Keratinocyte (primary cell): ENCODE measurements at regions not wholly inside any gene's neighbourhood (a gene's known extent, or its start where the extent isn't known, plus 50 kb on each side); places are given as distances from the start of the nearest gene placed in this dataset.

Experiments
- DNase-seq: peaks from one replicate; pipeline ENCODE4 v3.0.0-alpha.2; 2011; ENCODE audit warnings: low read depth, missing footprints, low spot score
- FAIRE-seq: peaks from 2 replicates; lab custom pipeline; 2011; peaks lifted over from hg19 to GRCh38; lab: Jason Lieb, UNC
- H2AFZ ChIP-seq: 2 replicates; pipeline ENCODE4 v1.6.0; 2012; ENCODE audit warnings: low read length, control low read depth, inconsistent platforms; ENCODE audit not compliant: control insufficient read depth
- H3K27ac ChIP-seq: 2 replicates; pipeline ENCODE4 v1.5.1; 2011; ENCODE audit warnings: low read length; ENCODE audit not compliant: control insufficient read depth, insufficient read depth
- H3K27me3 ChIP-seq: 3 replicates; pipeline ENCODE4 v1.6.0; 2011; ENCODE audit warnings: low read length; ENCODE audit not compliant: control insufficient read depth, insufficient read depth; ENCODE audit errors: extremely low read depth
- H3K36me3 ChIP-seq, 2 experiments: 2 replicates in 1 of 2; 3 replicates in 1 of 2; pipeline ENCODE4 v1.5.1; 2011; ENCODE audit warnings: low read length in 2 of 2, mild to moderate bottlenecking in 1 of 2; ENCODE audit not compliant: control insufficient read depth in 2 of 2, insufficient read depth in 2 of 2; ENCODE audit errors: extremely low read depth in 1 of 2
- H3K4me1 ChIP-seq: 3 replicates; pipeline ENCODE4 v1.5.1; 2011; ENCODE audit warnings: low read length; ENCODE audit not compliant: control insufficient read depth, insufficient read depth; ENCODE audit errors: extremely low read depth
- H3K4me2 ChIP-seq: 3 replicates; pipeline ENCODE4 v1.6.0; 2011; ENCODE audit warnings: low read depth, low read length; ENCODE audit not compliant: control insufficient read depth, insufficient read depth; ENCODE audit errors: extremely low read depth
- H3K4me3 ChIP-seq, 3 experiments: fragments of 200-600 bp in 1 of 3; sonication (generic) in 1 of 3; 2 replicates in 2 of 3; 3 replicates in 1 of 3; pipeline ENCODE4 v1.5.1; 2011 to 2016; ENCODE audit warnings: low read length in 3 of 3, mild to moderate bottlenecking in 3 of 3, control low read depth in 2 of 3, inconsistent platforms in 1 of 3, low read depth in 1 of 3, mixed read lengths in 1 of 3, mixed run types in 1 of 3, moderate library complexity in 1 of 3; ENCODE audit not compliant: control insufficient read depth in 2 of 3, insufficient read depth in 2 of 3; ENCODE audit errors: extremely low read depth in 1 of 3
- H3K79me2 ChIP-seq: 2 replicates; pipeline ENCODE4 v1.6.0; 2012; ENCODE audit warnings: low read length; ENCODE audit not compliant: control insufficient read depth, insufficient read depth
- H3K9ac ChIP-seq: 3 replicates; pipeline ENCODE4 v1.6.0; 2011; ENCODE audit warnings: low read length; ENCODE audit not compliant: control insufficient read depth, insufficient read depth; ENCODE audit errors: extremely low read depth
- H3K9me1 ChIP-seq: 3 replicates; pipeline ENCODE4 v1.6.0; 2011; ENCODE audit warnings: low read length; ENCODE audit not compliant: control insufficient read depth, insufficient read depth; ENCODE audit errors: extremely low read depth
- H3K9me3 ChIP-seq: 2 replicates; pipeline ENCODE4 v1.5.1; 2012; ENCODE audit warnings: low read depth, low read length; ENCODE audit not compliant: control insufficient read depth
- H4K20me1 ChIP-seq: 3 replicates; pipeline ENCODE4 v1.6.0; 2011; ENCODE audit warnings: low read length; ENCODE audit not compliant: control insufficient read depth, insufficient read depth; ENCODE audit errors: extremely low read depth
- EZH2 ChIP-seq: IDR thresholded peaks from one replicate; pipeline ENCODE4 v1.6.1; 2012; ENCODE audit warnings: inconsistent platforms, mild to moderate bottlenecking, low read length, moderate library complexity
- dilution Hi-C: fragments of 300-500 bp; cut with MboI; formaldehyde crosslinking; loops from one replicate; pipeline ENCODE4 v1.7.0; 2020; ENCODE audit warnings: low sequenced_read_pairs; ENCODE audit not compliant: extremely low pct_ligation_motif_present
- TF ChIP-seq, protein P1 (sequence below), 3 experiments: IDR thresholded peaks in 1 of 3; conservative IDR thresholded peaks in 1 of 3; optimal IDR thresholded peaks in 1 of 3; 2 replicates in 2 of 3; 3 replicates in 1 of 3; pipeline versions ENCODE3 to v1.5.1; 2011; ENCODE audit warnings: low read length in 3 of 3, mild to moderate bottlenecking in 3 of 3, moderate library complexity in 2 of 3, control low read depth in 1 of 3, inconsistent platforms in 1 of 3; ENCODE audit not compliant: insufficient read depth in 2 of 3; ENCODE audit errors: extremely low read depth in 1 of 3

DNA sequence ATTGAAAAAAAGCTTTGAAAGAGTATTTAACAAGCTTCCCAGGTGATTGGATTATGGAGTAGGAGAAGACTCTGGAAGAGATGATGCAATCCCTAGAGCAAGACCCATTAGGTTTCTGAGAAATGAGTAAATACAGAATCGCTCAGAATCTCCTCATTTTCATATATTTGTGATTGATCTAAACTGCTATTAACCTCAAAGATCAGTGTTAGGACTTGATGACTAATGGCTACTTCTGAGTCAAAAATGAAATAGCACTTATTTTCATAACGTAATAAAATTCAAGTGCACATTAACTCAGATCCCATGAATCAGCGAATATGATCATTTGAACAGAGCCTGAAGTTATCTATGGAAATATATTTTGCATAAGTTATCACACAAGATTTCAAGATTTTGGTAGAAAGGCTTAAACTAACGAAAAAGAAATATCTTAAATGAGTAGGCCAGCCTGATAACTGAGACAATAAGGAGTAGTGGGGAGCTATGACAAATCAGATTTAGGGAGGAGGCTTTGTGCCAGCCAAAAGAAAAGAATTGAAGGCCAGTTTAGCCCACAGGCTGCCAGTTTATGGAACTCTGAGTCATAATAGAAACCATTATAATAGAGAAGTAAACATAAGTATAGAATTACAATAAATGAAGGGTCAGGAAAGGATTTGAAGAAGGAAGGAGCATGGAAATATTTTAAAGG, 106.7 kb upstream of the OSMR start:
- no peak overlapping the region for H3K4me2 ChIP-seq
- no peaks in the 10 kb centered on the region for H3K27me3 ChIP-seq
- FAIRE-seq (no peak), DNase-seq (no peak)
- no peaks in the 10 kb centered on the region for H3K79me2 ChIP-seq
- peaks cover 2% of the 10 kb centered on the region for H3K9me3 ChIP-seq
- no peak for TF ChIP-seq EZH2
- TF ChIP-seq, protein P1, sequence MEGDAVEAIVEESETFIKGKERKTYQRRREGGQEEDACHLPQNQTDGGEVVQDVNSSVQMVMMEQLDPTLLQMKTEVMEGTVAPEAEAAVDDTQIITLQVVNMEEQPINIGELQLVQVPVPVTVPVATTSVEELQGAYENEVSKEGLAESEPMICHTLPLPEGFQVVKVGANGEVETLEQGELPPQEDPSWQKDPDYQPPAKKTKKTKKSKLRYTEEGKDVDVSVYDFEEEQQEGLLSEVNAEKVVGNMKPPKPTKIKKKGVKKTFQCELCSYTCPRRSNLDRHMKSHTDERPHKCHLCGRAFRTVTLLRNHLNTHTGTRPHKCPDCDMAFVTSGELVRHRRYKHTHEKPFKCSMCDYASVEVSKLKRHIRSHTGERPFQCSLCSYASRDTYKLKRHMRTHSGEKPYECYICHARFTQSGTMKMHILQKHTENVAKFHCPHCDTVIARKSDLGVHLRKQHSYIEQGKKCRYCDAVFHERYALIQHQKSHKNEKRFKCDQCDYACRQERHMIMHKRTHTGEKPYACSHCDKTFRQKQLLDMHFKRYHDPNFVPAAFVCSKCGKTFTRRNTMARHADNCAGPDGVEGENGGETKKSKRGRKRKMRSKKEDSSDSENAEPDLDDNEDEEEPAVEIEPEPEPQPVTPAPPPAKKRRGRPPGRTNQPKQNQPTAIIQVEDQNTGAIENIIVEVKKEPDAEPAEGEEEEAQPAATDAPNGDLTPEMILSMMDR (optimal IDR thresholded peaks at IDR 0.05 in 1 of 3, IDR thresholded peaks at IDR 0.05 in 1 of 3, conservative IDR thresholded peaks at IDR 0.05 in 1 of 3; ENCODE audit: extremely low read depth in 1 of 3, insufficient read depth in 2 of 3, low read length in 3 of 3) = no peak
- no peaks in the 10 kb centered on the region for H3K36me3 ChIP-seq
- no peak overlapping the region for H3K9ac ChIP-seq
- no peaks in the 10 kb centered on the region for H3K4me1 ChIP-seq
- H4K20me1 ChIP-seq = no peaks in the 10 kb centered on the region
- H3K9me1 ChIP-seq = no peaks in the 10 kb centered on the region
- no peak overlapping the region for H2AFZ ChIP-seq
- H3K4me3 ChIP-seq = no peak overlapping the region
- H3K27ac ChIP-seq = no peak overlapping the region
- dilution Hi-C loops = no loop called here

- Histone ChIP-seq H3K27me3 (no peaks in the 10 kb centered on the region), H3K79me2 (no peaks in the 10 kb centered on the region), H3K4me2 (no peak overlapping the region), H4K20me1 (no peaks in the 10 kb centered on the region), H2AFZ (no peak overlapping the region), H3K9ac (no peak overlapping the region), H3K36me3 (no peaks in the 10 kb centered on the region), H3K4me1 (no peaks in the 10 kb centered on the region), H3K27ac (no peak overlapping the region), H3K9me1 (no peaks in the 10 kb centered on the region), H3K9me3 (peaks cover 2% of the 10 kb centered on the region), H3K4me3 (no peak overlapping the region)
- DNase-seq = no peak
- dilution Hi-C loops = no loop called here
- FAIRE-seq = no peak
- TF ChIP-seq EZH2 = no peak
- TF ChIP-seq, protein P1 (optimal IDR thresholded peaks at IDR 0.05 in 1 of 3, IDR thresholded peaks at IDR 0.05 in 1 of 3, conservative IDR thresholded peaks at IDR 0.05 in 1 of 3; ENCODE audit: extremely low read depth in 1 of 3, insufficient read depth in 2 of 3, low read length in 3 of 3) = no peak
Observed at GRCh38 chr5:38739705-38740045, 106.1 kb upstream of the OSMR start.
